HCT116 (cell line): ENCODE measurements at regions not wholly inside any gene's neighbourhood (a gene's known extent, or its start where the extent isn't known, plus 50 kb on each side); places are given as distances from the start of the nearest gene placed in this dataset.

Experiments used
- ATAC-seq: fragments of 200-7000 bp; cut with Tn5 transposase; 2 replicates; pipeline ENCODE4 v1.9.1; 2020; ENCODE audit warnings: mild to moderate bottlenecking, moderate library complexity
- BruUV-seq: library from RNA; stranded (reverse); fragments of 400-500 nt; replicated peaks from 2 replicates; lab custom pipeline; 2021; lab: Mats Ljungman, UMichigan
- CTCF ChIA-PET: fragments of 300-600 bp; sonication (Branson Sonifier 250); formaldehyde crosslinking; loops from one replicate; lab custom pipeline; 2021; ENCODE audit warnings: antibody characterized with exemption; lab: Charles Lee
- POLR2A ChIA-PET: fragments of 300-600, 350-600 bp; sonication (Branson Sonifier 250); formaldehyde crosslinking; loops from one replicate; lab custom pipeline; 2021; ENCODE audit warnings: antibody characterized with exemption; lab: Charles Lee
- RAD21 ChIA-PET, 2 experiments: fragments of 300-600 bp; sonication (Branson Sonifier 250); formaldehyde crosslinking; loops; one replicate each; lab custom pipeline; 2023; ENCODE audit warnings: low total read pairs in 2 of 2; ENCODE audit not compliant: uncharacterized antibody in 2 of 2, unreplicated experiment in 2 of 2, low non-redundant PET in 1 of 2; lab: Charles Lee
- DNase-seq: peaks from one replicate; pipeline ENCODE4 v3.0.0-alpha.2; 2010; ENCODE audit warnings: low read depth, low spot score
- H2AFZ ChIP-seq: fragments of 200-600 bp; shearing (Covaris generic), sonication (generic); 2 replicates; pipeline ENCODE4 v1.6.1; 2017; ENCODE audit warnings: low read depth, mixed run types, mixed read lengths, antibody characterized with exemption, low read length; ENCODE audit not compliant: poor library complexity, severe bottlenecking
- H3K27ac ChIP-seq: 2 replicates; pipeline ENCODE4 v1.5.1; 2012; ENCODE audit warnings: low read depth, low read length
- H3K27me3 ChIP-seq: fragments of 200-600 bp; sonication (generic); 2 replicates; pipeline ENCODE4 v1.6.1; 2016; ENCODE audit warnings: mixed run types, low read length, mixed read lengths; ENCODE audit not compliant: insufficient read depth
- H3K36me3 ChIP-seq, 2 experiments: fragments of 200-500 bp in 1 of 2; fragments of 200-600 bp in 1 of 2; sonication (Bioruptor generic) in 1 of 2; sonication (generic) in 1 of 2; 2 replicates each; pipeline versions ENCODE4 v1.5.1 to v1.6.1; 2014 to 2016; ENCODE audit warnings: low read length in 2 of 2, inconsistent platforms in 1 of 2, mixed read lengths in 1 of 2, mixed run types in 1 of 2; ENCODE audit not compliant: insufficient read depth in 2 of 2, control insufficient read depth in 1 of 2
- H3K4me1 ChIP-seq, 2 experiments: fragments of 200-600 bp in 1 of 2; sonication (generic) in 1 of 2; 2 replicates each; pipeline versions ENCODE4 v1.5.1 to v1.6.1; 2012 to 2017; ENCODE audit warnings: low read length in 2 of 2, inconsistent platforms in 1 of 2, mild to moderate bottlenecking in 1 of 2, mixed read lengths in 1 of 2, mixed run types in 1 of 2, moderate library complexity in 1 of 2; ENCODE audit not compliant: insufficient read depth in 2 of 2, control insufficient read depth in 1 of 2
- H3K4me2 ChIP-seq: fragments of 200-600 bp; sonication (generic); 2 replicates; pipeline ENCODE4 v1.6.1; 2017; ENCODE audit warnings: mixed run types, low read length, mixed read lengths
- H3K4me3 ChIP-seq, 2 experiments: fragments of 200-600 bp in 1 of 2; sonication (generic) in 1 of 2; replicated peaks in 1 of 2; 2 replicates each; pipeline ENCODE4 v1.5.1; 2011 to 2016; ENCODE audit warnings: low read length in 2 of 2, control low read depth in 1 of 2, low read depth in 1 of 2, mild to moderate bottlenecking in 1 of 2, mixed read lengths in 1 of 2, mixed run types in 1 of 2
- H3K79me2 ChIP-seq: fragments of 200-600 bp; sonication (generic); 2 replicates; pipeline ENCODE4 v1.6.1; 2017; ENCODE audit warnings: mild to moderate bottlenecking, mixed run types, low read length, moderate library complexity, mixed read lengths; ENCODE audit not compliant: insufficient read depth
- H3K9ac ChIP-seq: fragments of 200-600 bp; sonication (generic); 2 replicates; pipeline ENCODE4 v1.6.1; 2016; ENCODE audit warnings: low read length, mixed read lengths
- H3K9me2 ChIP-seq: fragments of 200-600 bp; sonication (generic), shearing (Covaris generic); 2 replicates; pipeline ENCODE4 v1.6.1; 2017; ENCODE audit warnings: mixed run types, mild to moderate bottlenecking, moderate library complexity; ENCODE audit not compliant: insufficient read depth
- H3K9me3 ChIP-seq, 2 experiments: fragments of 200-500 bp in 1 of 2; fragments of 200-600 bp in 1 of 2; sonication (Bioruptor generic) in 1 of 2; sonication (generic) in 1 of 2; 2 replicates each; pipeline ENCODE4 v1.6.1; 2014 to 2017; ENCODE audit warnings: low read length in 2 of 2, mixed read lengths in 2 of 2, inconsistent platforms in 1 of 2, low read depth in 1 of 2, mild to moderate bottlenecking in 1 of 2, mixed run types in 1 of 2, moderate library complexity in 1 of 2; ENCODE audit not compliant: control insufficient read depth in 1 of 2, insufficient read depth in 1 of 2
- H4K20me1 ChIP-seq: fragments of 200-600 bp; sonication (generic), shearing (Covaris generic); 2 replicates; pipeline ENCODE4 v1.6.1; 2017; ENCODE audit warnings: mixed run types, mild to moderate bottlenecking, moderate library complexity; ENCODE audit not compliant: insufficient read depth
- CBX3 ChIP-seq: IDR thresholded peaks from 2 replicates; pipeline ENCODE4 v1.6.1; 2012; ENCODE audit warnings: low read depth
- CEBPB ChIP-seq: IDR thresholded peaks from 2 replicates; pipeline ENCODE4 v1.6.1; 2012; ENCODE audit warnings: low read depth
- ELF1 ChIP-seq: IDR thresholded peaks from 2 replicates; pipeline ENCODE4 v1.6.1; 2012; ENCODE audit warnings: low read depth, borderline replicate concordance
- FOSL1 ChIP-seq: IDR thresholded peaks from 2 replicates; pipeline ENCODE4 v1.6.1; 2012; ENCODE audit warnings: low read depth
- JUND ChIP-seq: IDR thresholded peaks from 2 replicates; pipeline ENCODE4 v1.6.1; 2012
- POLR2A ChIP-seq: IDR thresholded peaks from 2 replicates; pipeline ENCODE4 v1.7.0; 2011; ENCODE audit warnings: borderline replicate concordance; ENCODE audit not compliant: insufficient read depth, insufficient read length; ENCODE audit errors: extremely low read depth
- RAD21 ChIP-seq: IDR thresholded peaks from 2 replicates; pipeline ENCODE4 v1.6.1; 2012; ENCODE audit warnings: low read depth, mild to moderate bottlenecking
- SP1 ChIP-seq: IDR thresholded peaks from 2 replicates; pipeline ENCODE4 v1.6.1; 2012; ENCODE audit warnings: low read depth
- SRF ChIP-seq: IDR thresholded peaks from 2 replicates; pipeline ENCODE4 v1.6.1; 2012; ENCODE audit warnings: low read depth
- ZFX ChIP-seq: fragments of 450-650 bp; IDR thresholded peaks from 2 replicates; pipeline ENCODE4 v1.6.1; 2017
- intact Hi-C: fragments of 100-400 bp; cut with micrococcal nuclease; formaldehyde crosslinking; loops from 2 replicates; pipeline ENCODE4 v1.10.0; 2022
- TF ChIP-seq, protein P1 (sequence below): IDR thresholded peaks from 2 replicates; pipeline ENCODE4 v1.6.1; 2012
- TF ChIP-seq, protein P2 (sequence below): IDR thresholded peaks from 2 replicates; pipeline ENCODE4 v1.6.1; 2012

DNA sequence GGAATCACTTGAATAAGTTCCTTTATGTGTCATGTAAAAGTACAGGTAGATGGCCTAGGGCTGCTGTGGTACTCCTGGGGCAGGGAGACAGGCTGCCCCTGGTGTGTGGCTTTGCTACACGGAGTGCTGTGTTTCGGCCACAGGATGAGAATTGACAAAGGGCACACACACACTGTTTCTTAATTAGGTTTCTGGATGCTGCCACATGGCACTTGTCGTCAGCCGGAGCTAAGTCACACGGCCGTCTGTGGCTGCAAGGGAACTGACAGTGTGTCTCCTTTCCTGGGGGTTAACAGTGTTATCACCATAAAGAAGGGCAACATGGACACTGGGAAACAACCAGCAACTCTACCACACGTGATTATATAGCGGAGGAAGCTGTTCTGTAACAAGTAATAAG lies 55.7 kb upstream of the CREB5 start:
- POLR2A ChIA-PET: no interaction called here

DNA sequence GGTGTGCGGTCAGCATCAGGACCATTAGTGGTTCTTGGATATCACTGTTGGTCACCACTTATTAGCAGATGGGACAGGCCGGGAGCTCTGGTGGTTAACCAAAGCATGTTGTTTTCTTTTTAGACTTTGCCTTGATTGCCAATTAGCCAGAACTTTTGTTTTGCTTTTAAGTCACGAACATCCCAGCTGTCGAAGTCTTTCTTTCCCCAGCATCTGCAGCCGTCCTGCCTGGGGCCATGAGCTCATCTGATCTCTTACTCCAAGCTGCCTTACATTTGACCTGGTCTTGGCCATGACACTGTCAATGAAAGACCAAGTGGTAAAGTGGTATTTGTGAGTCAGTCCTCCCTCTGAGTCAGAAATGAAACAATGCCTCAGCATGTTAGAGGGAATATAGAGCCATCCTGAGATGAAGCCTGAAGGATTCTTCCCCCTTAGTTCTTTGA lies 53.9 kb upstream of the CREB5 start:
- CTCF ChIA-PET: no interaction called here
- POLR2A ChIA-PET: interaction anchor here (0.8 kb wide), 1 partner anchor 11 kb away, joined by 3 read pairs; no protein-coding TSS in a partner anchor
- no peak overlapping the region for H2AFZ ChIP-seq
- BruUV-seq: no TSS peak
- no peak overlapping the region for H3K9ac ChIP-seq
- H3K9me3 ChIP-seq: no peaks in the 10 kb centered on the region
- peak overlapping the region; percentile 44 for H3K4me2 ChIP-seq
- no peaks in the 10 kb centered on the region for H3K36me3 ChIP-seq
- RAD21 ChIA-PET: no interaction called here
- peak; percentile 81 for ATAC-seq
- intact Hi-C loops: no loop called here
- H3K4me3 ChIP-seq: no peak overlapping the region
- TF ChIP-seq POLR2A (no peak), ZFX (no peak), CEBPB (peak; percentile 47; the same call in 1 of the 2 replicates), ELF1 (no peak), SRF (peak; percentile 63; the same call in 1 of the 2 replicates), CBX3 (peak; percentile 90), RAD21 (0 out of 2 replicates have a peak, but pooled peaks have one; percentile 5), SP1 (peak; percentile 74), JUND (peak; percentile 90), FOSL1 (peak; percentile 89)
- TF ChIP-seq, protein P1, sequence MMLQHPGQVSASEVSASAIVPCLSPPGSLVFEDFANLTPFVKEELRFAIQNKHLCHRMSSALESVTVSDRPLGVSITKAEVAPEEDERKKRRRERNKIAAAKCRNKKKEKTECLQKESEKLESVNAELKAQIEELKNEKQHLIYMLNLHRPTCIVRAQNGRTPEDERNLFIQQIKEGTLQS: 0 out of 2 replicates have a peak, but pooled peaks have one; percentile 20
- TF ChIP-seq, protein P2, sequence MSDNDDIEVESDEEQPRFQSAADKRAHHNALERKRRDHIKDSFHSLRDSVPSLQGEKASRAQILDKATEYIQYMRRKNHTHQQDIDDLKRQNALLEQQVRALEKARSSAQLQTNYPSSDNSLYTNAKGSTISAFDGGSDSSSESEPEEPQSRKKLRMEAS: peak; percentile 59
- H4K20me1 ChIP-seq: no peaks in the 10 kb centered on the region
- no peaks in the 10 kb centered on the region for H3K27me3 ChIP-seq
- no peaks in the 10 kb centered on the region for H3K79me2 ChIP-seq
- H3K27ac ChIP-seq: no peak overlapping the region
- DNase-seq: peak; percentile 59
- no peaks in the 10 kb centered on the region for H3K9me2 ChIP-seq
- H3K4me1 ChIP-seq: peaks cover 3 to 22% of the 10 kb centered on the region in 2 experiments; a peak in 3 of 4 replicates

More for the DNA sequence above, 55.7 kb upstream of the CREB5 start:
- peaks cover 3 to 22% of the 10 kb centered on the region in 2 experiments; a peak in 3 of 4 replicates for H3K4me1 ChIP-seq
- H3K36me3 ChIP-seq: no peaks in the 10 kb centered on the region
- no peaks in the 10 kb centered on the region for H3K9me3 ChIP-seq
- no peak overlapping the region for H3K9ac ChIP-seq
- no peaks in the 10 kb centered on the region for H4K20me1 ChIP-seq
- TF ChIP-seq ZFX: no peak
- no peak for TF ChIP-seq FOSL1
- ChIA-PET RAD21 (no interaction called here), CTCF (no interaction called here)
- no peaks in the 10 kb centered on the region for H3K27me3 ChIP-seq
- H3K4me2 ChIP-seq: no peak overlapping the region
- H2AFZ ChIP-seq: no peak overlapping the region
- H3K4me3 ChIP-seq: no peak overlapping the region
- DNase-seq (no peak), ATAC-seq (no peak)
- intact Hi-C loops: no loop called here
- no peaks in the 10 kb centered on the region for H3K9me2 ChIP-seq
- no peak overlapping the region for H3K27ac ChIP-seq
- BruUV-seq: no TSS peak
- H3K79me2 ChIP-seq: no peaks in the 10 kb centered on the region
